Retina (tissue), 1 donor: ENCODE measurements at regions not wholly inside any gene's neighbourhood (a gene's known extent, or its start where the extent isn't known, plus 50 kb on each side); places are given as distances from the start of the nearest gene placed in this dataset.
"Not testable (repeated sequence)": the region's sequence is repeated elsewhere in the genome, so short reads cannot be mapped to it uniquely, and the experiment has no call there.

Source experiments
- DNase-seq: peaks from one replicate; pipeline ENCODE4 v3.0.0-alpha.2; 2016

- DNase-seq, result no peak
Observed at GRCh38 chrX:131595120-131595519, 51.2 kb downstream of the OR13H1 start.

GRCh38 chrX:131607792-131608369 lies 64.0 kb downstream of the OR13H1 start:
- DNase-seq, result no peak

- no peak for DNase-seq
Observed at GRCh38 chrX:131609480-131609879, 65.6 kb downstream of the OR13H1 start.

GRCh38 chrX:131613260-131613659 lies 69.4 kb downstream of the OR13H1 start:
- no peak for DNase-seq

GRCh38 chrX:131614241-131614640 lies 70.4 kb downstream of the OR13H1 start:
- peak; percentile 4 for DNase-seq

GRCh38 chrX:131617182-131617581 lies 73.3 kb downstream of the OR13H1 start:
- DNase-seq, result no peak

- no peak for DNase-seq
Observed at GRCh38 chrX:131621650-131622049, 77.8 kb downstream of the OR13H1 start.

GRCh38 chrX:131626681-131627296 lies 82.9 kb downstream of the OR13H1 start:
- no peak for DNase-seq

- no peak for DNase-seq
Observed at GRCh38 chrX:131630534-131630933, 86.7 kb downstream of the OR13H1 start.

- peak; percentile 56 for DNase-seq
Observed at GRCh38 chrX:131633285-131633917, 89.5 kb downstream of the OR13H1 start.

- no peak for DNase-seq
Observed at GRCh38 chrX:131634900-131635299, 91.0 kb downstream of the OR13H1 start.

GRCh38 chrX:131646106-131646505 lies 102.2 kb downstream of the OR13H1 start:
- no peak for DNase-seq

- DNase-seq, result no peak
Observed at GRCh38 chrX:131649741-131650140, 105.9 kb downstream of the OR13H1 start.

GRCh38 chrX:131650637-131651410 lies 107.0 kb downstream of the OR13H1 start:
- no peak for DNase-seq

- not testable (repeated sequence) for DNase-seq
Observed at GRCh38 chrX:131663726-131664125, 119.9 kb downstream of the OR13H1 start.

GRCh38 chrX:131671735-131672134 lies 127.9 kb downstream of the OR13H1 start:
- no peak for DNase-seq

GRCh38 chrX:131675596-131676194 lies 131.8 kb downstream of the OR13H1 start:
- DNase-seq, result peak; percentile 7

- peak; percentile 47 for DNase-seq
Observed at GRCh38 chrX:131677655-131678628, 134.1 kb downstream of the OR13H1 start.

GRCh38 chrX:131682735-131683134 lies 138.9 kb downstream of the OR13H1 start:
- not testable (repeated sequence) for DNase-seq

- no peak for DNase-seq
Observed at GRCh38 chrX:131693359-131693758, 149.5 kb downstream of the OR13H1 start.

GRCh38 chrX:131696989-131697388 lies 153.1 kb downstream of the OR13H1 start:
- DNase-seq, result not testable (repeated sequence)

GRCh38 chrX:131703646-131704045 lies 159.8 kb downstream of the OR13H1 start:
- no peak for DNase-seq
